Body of pancreas (tissue), 4 donors: ENCODE measurements at regions not wholly inside any gene's neighbourhood (a gene's known extent, or its start where the extent isn't known, plus 50 kb on each side); places are given as distances from the start of the nearest gene placed in this dataset.
A peak's percentile ranks its signal among the peaks of the same experiment; 100 is the strongest.

Experiments
- ATAC-seq: fragments of 150-250 bp; one replicate; pipeline ENCODE4 v1.9.1; 2016
- DNase-seq, 4 donors: peaks; one replicate each; pipeline ENCODE4 v3.0.0-alpha.2; 2019
- H3K27ac ChIP-seq, 4 donors: fragments of 200-600 bp; sonication (generic); 1 replicate in 3 of 4; 2 replicates in 1 of 4; pipeline versions ENCODE4 v1.5.1 to v1.6.1; 2016 to 2019; ENCODE audit warnings: mild to moderate bottlenecking in 1 of 4, mixed read lengths in 1 of 4, moderate library complexity in 1 of 4
- H3K27me3 ChIP-seq, 2 donors: fragments of 200-600 bp; sonication (generic); one replicate each; pipeline ENCODE4 v1.6.0; 2016; ENCODE audit warnings: mild to moderate bottlenecking in 1 of 2
- H3K36me3 ChIP-seq, 2 donors: fragments of 200-600 bp; sonication (generic); replicated peaks in 1 of 2; 2 replicates each; pipeline ENCODE4 v1.5.1; 2016; ENCODE audit warnings: low read depth in 2 of 2; ENCODE audit not compliant: insufficient read depth in 1 of 2
- H3K4me1 ChIP-seq: fragments of 200-600 bp; sonication (generic); one replicate; pipeline ENCODE4 v1.6.0; 2016
- H3K4me3 ChIP-seq, 2 donors: fragments of 200-600 bp; sonication (generic); 1 replicate in 1 of 2; 2 replicates in 1 of 2; pipeline ENCODE4 v1.5.1; 2016 to 2019
- H3K9me3 ChIP-seq, 3 donors: fragments of 200-600 bp; sonication (generic); 1 replicate in 2 of 3; 2 replicates in 1 of 3; pipeline ENCODE4 v1.5.1; 2016
- CTCF ChIP-seq, 7 experiments: fragments of 450-650 bp in 4 of 7; fragments of 200-600 bp in 3 of 7; sonication (generic) in 3 of 7; IDR thresholded peaks; one replicate each; pipeline ENCODE4 v1.5.1; 2016 to 2019; ENCODE audit warnings: antibody characterized with exemption in 7 of 7
- POLR2A ChIP-seq, 3 donors: fragments of 450-650 bp; IDR thresholded peaks; one replicate each; pipeline ENCODE4 v1.6.1; 2016; ENCODE audit warnings: antibody characterized with exemption in 3 of 3, mild to moderate bottlenecking in 2 of 3
- WGBS, 2 donors: methylation state at CpG; one replicate each; pipeline ENCODE4 v1.1.5; 2017; 5-methylcytosine and 5-hydroxymethylcytosine counted together
- intact Hi-C: fragments of 100-400 bp; cut with DNase I; formaldehyde crosslinking; loops from one replicate; pipeline ENCODE4 v1.15.1; 2023

- no peak for TF ChIP-seq POLR2A (IDR thresholded peaks at IDR 0.05)
- no peak for TF ChIP-seq CTCF (IDR thresholded peaks at IDR 0.05)
- intact Hi-C loops, result no loop called here
- no peak for DNase-seq
- Histone ChIP-seq H3K36me3 (no peaks in the 10 kb centered on the region), H3K27me3 (no peaks in the 10 kb centered on the region), H3K4me3 (no peak overlapping the region), H3K4me1 (no peaks in the 10 kb centered on the region), H3K27ac (no peak overlapping the region), H3K9me3 (no peaks in the 10 kb centered on the region)
- ATAC-seq, result no peak
Measured at GRCh38 chr12:39165338-39165737, 259.9 kb upstream of the CPNE8 start.

- no peak overlapping the region for H3K4me3 ChIP-seq
- no peaks in the 10 kb centered on the region for H3K9me3 ChIP-seq
- peak; percentile 15 for ATAC-seq
- no peak overlapping the region for H3K27ac ChIP-seq
- no peak for TF ChIP-seq POLR2A (IDR thresholded peaks at IDR 0.05)
- TF ChIP-seq CTCF (IDR thresholded peaks at IDR 0.05), result no peak
- intact Hi-C loops, result no loop called here
- WGBS, 2 donors, result 18 to 26% methylated on average over 4 of the region's 4 CpGs
- H3K27me3 ChIP-seq, result no peaks in the 10 kb centered on the region
- no peaks in the 10 kb centered on the region for H3K4me1 ChIP-seq
- no peaks in the 10 kb centered on the region for H3K36me3 ChIP-seq
- DNase-seq, result no peak
Measured at GRCh38 chr12:39161465-39162085, 256.2 kb upstream of the CPNE8 start.

GRCh38 chr12:39157696-39158342 lies 252.4 kb upstream of the CPNE8 start:
- WGBS, 2 donors, result 29 to 39% methylated on average over 5 of the region's 5 CpGs
- DNase-seq, result peak in 3 of 4 donors; percentile 10 to 38 (median 34)
- Histone ChIP-seq H3K4me1 (no peaks in the 10 kb centered on the region), H3K36me3 (no peaks in the 10 kb centered on the region), H3K9me3 (no peaks in the 10 kb centered on the region), H3K4me3 (no peak overlapping the region), H3K27ac (no peak overlapping the region), H3K27me3 (no peaks in the 10 kb centered on the region)
- intact Hi-C loops, result no loop called here
- TF ChIP-seq CTCF (IDR thresholded peaks at IDR 0.05), result no peak
- no peak for TF ChIP-seq POLR2A (IDR thresholded peaks at IDR 0.05)
- ATAC-seq, result no peak

GRCh38 chr12:39145175-39145999 lies 240.0 kb upstream of the CPNE8 start:
- no peaks in the 10 kb centered on the region for H3K36me3 ChIP-seq
- TF ChIP-seq CTCF (IDR thresholded peaks at IDR 0.05), result peak; percentile 24 to 74 (median 66)
- no peak for TF ChIP-seq POLR2A (IDR thresholded peaks at IDR 0.05)
- H3K27ac ChIP-seq, result peak overlapping the region in 3 of 4 donors; percentile 49 to 58 (median 53)
- H3K4me1 ChIP-seq, result peaks cover 17% of the 10 kb centered on the region
- peak overlapping the region in 1 of 2 donors; percentile 8 for H3K4me3 ChIP-seq
- intact Hi-C loops, result loop anchor here (10.0 kb wide), 1 partner anchor 129 kb away; no protein-coding TSS in a partner anchor
- ATAC-seq (peak; percentile 93), DNase-seq (peak; percentile 32 to 66 (median 61))
- WGBS, 2 donors, result 4 to 15% methylated on average over 11 to 69 of the region's 70 CpGs
- H3K27me3 ChIP-seq, result no peaks in the 10 kb centered on the region
- no peaks in the 10 kb centered on the region for H3K9me3 ChIP-seq
